GM21825 (cell line): ENCODE measurements at regions not wholly inside any gene's neighbourhood (a gene's known extent, or its start where the extent isn't known, plus 50 kb on each side); places are given as distances from the start of the nearest gene placed in this dataset.

Experiments
- ATAC-seq: cut with Tn5 transposase; IDR thresholded peaks from one replicate; pipeline ENCODE4 v1.9.1; 2021; ENCODE audit warnings: mild to moderate bottlenecking, moderate library complexity; ENCODE audit not compliant: unreplicated experiment

- ATAC-seq, result no peak
Observed at GRCh38 chr4:126697748-126698147, 935.0 kb upstream of the INTU start.

GRCh38 chr4:126698224-126698623 lies 934.5 kb upstream of the INTU start:
- ATAC-seq, result no peak

DNA sequence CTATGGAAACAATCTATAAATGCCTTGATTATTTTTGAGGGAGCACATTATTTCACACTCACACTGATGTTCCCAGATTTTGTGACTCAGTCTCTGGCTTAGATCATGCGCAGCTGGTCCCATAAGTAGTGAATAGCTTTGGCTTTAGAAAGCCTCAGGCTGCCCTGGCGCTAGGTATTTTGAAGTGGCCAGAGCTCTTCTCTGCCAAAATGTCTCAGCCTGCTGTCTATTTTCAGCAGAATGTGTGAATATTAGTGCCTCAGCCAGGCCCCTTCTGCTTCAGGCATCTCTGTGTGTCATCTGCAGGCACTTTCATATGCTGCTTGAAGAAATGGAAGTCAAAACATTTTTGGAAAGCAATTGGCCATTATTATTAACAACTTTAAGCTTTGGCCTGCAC lies 931.0 kb upstream of the INTU start:
- no peak for ATAC-seq

- ATAC-seq, result no peak
Observed at GRCh38 chr4:126702747-126703146, 930.0 kb upstream of the INTU start.

- ATAC-seq, result no peak
Observed at GRCh38 chr4:126705266-126705665, 927.5 kb upstream of the INTU start.

- no peak for ATAC-seq
Observed at GRCh38 chr4:126708716-126709115, 924.0 kb upstream of the INTU start.

- no peak for ATAC-seq
Observed at GRCh38 chr4:126710935-126711334, 921.8 kb upstream of the INTU start.

- ATAC-seq, result no peak
Observed at GRCh38 chr4:126715067-126715466, 917.7 kb upstream of the INTU start.

DNA sequence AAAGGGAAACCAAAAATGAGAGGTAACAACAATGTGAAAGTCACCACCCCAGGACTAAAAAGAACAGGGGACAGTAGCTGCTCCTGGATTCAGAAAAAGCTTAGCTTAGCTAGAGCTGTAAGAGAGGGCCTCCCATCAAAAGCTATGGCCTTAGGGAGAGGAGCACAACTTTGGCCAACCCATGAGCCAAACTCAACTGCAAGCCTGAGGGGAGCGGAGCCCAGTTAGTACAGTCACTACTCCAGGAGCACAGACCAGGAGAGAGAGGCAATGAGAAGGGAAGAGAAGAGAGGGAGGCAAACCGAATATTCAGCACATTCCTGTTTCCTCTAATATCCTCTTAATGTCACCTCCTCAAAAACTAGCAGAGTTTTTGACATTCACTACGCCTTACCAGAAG lies 917.1 kb upstream of the INTU start:
- ATAC-seq, result no peak

DNA sequence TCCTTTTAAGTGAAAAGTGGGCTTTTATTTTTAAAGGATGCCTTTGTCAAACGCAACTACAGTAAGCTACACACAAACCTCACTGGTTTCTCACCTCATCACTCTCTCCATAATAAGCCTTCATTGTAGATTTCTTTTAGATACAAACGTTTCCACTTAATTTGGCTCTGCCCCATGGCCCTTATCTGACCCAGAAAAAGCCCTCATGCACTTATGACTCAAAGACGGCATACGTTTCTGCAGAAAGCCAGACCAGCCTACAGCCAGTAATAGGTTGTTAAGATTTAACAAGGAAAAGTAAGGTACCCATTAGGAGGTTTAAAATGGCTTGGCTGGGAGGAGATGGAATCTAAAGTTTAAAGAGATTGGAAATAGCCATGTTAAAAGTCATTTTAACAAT lies 914.6 kb upstream of the INTU start:
- ATAC-seq, result no peak

- ATAC-seq, result no peak
Observed at GRCh38 chr4:126719852-126720251, 912.9 kb upstream of the INTU start.

DNA sequence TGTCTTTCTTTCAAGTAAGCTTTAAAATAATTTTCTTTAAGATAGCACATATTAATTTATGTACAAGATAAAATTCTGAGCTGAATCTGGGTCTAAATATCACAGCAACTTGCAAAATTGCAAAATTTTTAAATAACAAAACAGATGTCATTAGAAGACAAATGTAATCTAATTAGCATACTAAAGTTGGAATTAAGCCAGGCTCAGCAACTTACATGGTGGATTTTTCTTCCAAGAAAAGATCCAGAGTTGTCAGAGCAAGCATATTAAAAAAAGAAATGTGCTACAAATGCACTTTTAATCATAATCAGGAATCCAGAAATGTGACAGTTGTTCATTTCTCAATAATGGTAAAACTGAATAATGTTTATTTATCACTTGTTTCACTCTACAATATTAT lies 906.9 kb upstream of the INTU start:
- ATAC-seq, result no peak

DNA sequence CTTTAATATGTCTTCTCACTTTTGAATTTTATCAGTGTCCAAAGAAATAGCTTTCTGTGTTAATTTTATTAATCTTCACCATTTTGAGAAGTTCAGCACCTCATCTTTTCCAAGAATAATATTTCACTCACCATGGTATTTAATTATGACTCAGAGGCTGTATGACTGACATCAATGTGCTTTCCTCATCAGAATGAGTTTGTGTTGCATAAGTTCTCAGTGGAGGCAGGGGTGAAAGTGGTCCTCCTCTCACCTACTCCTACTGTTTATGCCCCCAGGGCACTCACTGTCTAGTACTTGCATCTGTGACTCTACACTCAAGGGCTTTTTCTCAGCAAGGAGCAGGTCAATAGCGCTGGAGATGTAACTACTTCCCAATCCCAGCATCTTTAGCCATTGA lies 905.3 kb upstream of the INTU start:
- ATAC-seq, result no peak

DNA sequence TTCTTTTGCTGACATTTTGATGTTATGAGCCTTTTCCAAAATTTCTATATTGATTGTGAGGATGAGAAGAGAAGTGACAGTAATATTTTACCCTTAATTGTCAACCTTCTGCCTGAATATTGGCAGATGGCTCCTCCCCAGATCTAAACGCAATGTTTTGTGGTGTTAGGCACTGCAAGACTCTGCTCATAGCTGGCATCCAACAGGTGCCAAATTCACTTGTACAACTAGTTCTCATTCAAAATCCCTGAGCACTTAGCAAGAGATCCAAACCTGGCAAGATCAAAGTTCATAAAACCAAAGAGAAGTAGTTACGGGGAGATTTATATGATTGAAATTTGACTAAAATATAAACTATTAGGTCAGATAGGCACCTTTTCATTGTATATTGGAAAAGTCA lies 901.7 kb upstream of the INTU start:
- ATAC-seq, result no peak

DNA sequence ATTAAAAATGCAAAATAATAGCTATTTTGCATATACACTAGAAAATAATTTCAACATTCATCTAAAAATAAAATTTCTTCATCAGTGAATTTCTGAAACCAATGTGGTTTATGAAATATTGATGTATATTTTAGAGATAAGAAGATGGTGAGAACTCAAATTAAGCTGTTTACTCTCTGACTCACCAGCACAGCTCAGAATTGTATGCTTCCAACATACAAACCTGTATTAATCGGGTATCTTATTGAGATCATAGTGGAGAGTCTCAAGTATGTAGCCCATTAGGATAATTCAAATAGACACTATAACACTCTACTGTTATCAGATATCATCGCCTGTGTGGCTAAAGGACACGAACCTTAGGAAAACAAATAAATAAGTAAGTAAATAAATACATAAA lies 899.5 kb upstream of the INTU start:
- no peak for ATAC-seq

GRCh38 chr4:126734465-126734864 lies 898.3 kb upstream of the INTU start:
- no peak for ATAC-seq

DNA sequence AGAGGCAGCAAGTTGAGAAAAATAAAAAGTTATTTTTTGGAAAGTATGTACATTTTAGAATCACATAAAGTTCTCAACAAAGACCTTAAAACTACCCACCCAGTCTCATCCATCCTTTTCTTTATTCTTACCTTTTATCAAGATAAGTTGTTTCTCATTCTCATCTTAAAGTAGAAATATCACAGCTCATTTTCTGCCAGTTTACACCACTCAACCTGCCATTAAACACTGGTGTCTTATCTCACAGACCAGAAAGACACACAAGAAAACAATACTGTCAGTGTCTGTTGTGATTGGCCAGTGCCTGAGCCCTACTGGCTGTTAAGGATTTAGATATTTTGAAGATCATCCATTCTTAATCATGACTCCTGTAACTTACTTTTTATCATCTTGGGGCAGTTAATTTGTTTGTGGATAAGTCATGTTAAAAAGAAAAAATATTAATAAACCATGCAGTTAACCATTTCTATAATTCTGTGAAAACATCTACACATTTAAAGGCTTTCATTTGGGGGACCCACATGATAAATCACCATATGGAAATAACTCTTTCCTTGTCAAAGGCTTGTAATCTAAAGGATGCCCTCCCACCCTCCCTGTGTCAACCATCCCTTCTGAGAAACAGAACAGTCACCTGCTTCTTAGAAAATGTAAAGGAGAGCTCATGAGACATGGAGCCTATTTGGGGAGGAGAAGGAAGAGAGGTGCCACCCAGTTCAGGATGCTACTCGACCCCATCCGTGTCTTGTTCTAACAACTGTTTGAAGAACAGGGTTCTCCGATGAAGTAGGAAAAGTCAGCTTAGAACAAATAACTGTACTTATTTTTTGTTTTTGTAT lies 897.2 kb upstream of the INTU start:
- ATAC-seq, result no peak

DNA sequence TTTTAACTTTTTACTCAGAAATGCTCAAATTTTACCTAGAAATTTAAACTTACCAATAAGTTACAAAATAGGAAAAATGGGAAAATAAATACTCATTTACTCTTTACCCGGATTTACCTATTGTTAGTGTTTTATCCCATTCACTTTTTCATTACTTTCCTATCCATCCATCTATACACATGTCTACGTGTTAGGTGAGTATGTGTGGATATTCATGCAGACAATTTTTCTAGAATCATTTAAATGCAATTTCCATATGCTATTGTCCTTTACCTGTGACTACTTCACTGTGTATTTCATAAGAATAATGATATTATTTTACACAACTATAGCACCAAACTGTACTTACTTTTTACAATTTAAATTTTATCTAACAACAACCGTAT lies 896.6 kb upstream of the INTU start:
- no peak for ATAC-seq

DNA sequence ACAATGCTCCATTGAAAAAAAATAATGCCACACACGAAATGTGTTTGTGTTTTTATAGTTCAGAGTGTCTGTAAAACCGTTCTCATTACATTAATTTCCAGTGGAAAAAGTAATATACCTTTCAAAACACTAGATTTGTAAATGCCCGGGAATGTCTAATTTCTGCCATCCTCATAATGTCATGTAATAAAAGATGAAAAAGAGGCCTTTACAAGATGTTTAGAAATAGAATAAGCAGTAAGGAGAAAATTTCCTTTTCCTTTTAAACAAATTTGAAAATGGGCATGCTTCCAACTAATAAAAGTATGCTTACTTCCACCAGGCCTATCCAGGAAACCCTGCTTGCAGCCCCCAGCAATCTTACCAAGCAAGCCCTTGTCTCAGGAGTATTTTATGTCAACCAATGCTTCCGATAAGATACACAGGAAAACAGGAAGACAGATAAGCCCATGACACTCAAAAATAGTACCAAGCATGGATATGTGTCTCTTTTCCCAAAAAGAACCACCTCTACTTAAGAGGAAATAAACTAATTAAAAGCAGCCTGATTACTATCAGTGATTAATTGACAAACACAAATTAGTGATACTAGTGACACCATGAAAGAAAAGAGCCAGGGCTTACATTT lies 894.7 kb upstream of the INTU start:
- ATAC-seq, result no peak

GRCh38 chr4:126738527-126738923 lies 894.2 kb upstream of the INTU start:
- no peak for ATAC-seq

GRCh38 chr4:126738926-126739325 lies 893.8 kb upstream of the INTU start:
- no peak for ATAC-seq

GRCh38 chr4:126740687-126741086 lies 892.1 kb upstream of the INTU start:
- no peak for ATAC-seq

GRCh38 chr4:126742048-126742447 lies 890.7 kb upstream of the INTU start:
- no peak for ATAC-seq
